IMR-90 (cell line): ENCODE measurements at regions not wholly inside any gene's neighbourhood (a gene's known extent, or its start where the extent isn't known, plus 50 kb on each side); places are given as distances from the start of the nearest gene placed in this dataset.

Experiments
- ATAC-seq: fragments of 200-7000 bp; cut with Tn5 transposase; 2 replicates; pipeline ENCODE4 v1.9.1; 2020; ENCODE audit warnings: low read depth, mild to moderate bottlenecking, moderate library complexity
- BruUV-seq: library from RNA; stranded (reverse); fragments of 400-500 nt; replicated peaks from 2 replicates; lab custom pipeline; 2021; lab: Mats Ljungman, UMichigan
- CTCF ChIA-PET: fragments of 300-600 bp; formaldehyde crosslinking; extraction: SDS; loops from one replicate; lab custom pipeline; 2021; ENCODE audit warnings: antibody characterized with exemption; lab: Yijun Ruan, JAX
- POLR2A ChIA-PET: fragments of 300-600 bp; sonication (Branson Sonifier 250); formaldehyde crosslinking; loops from one replicate; lab custom pipeline; 2022; ENCODE audit warnings: antibody characterized with exemption; ENCODE audit not compliant: unreplicated experiment; lab: Charles Lee
- DNase-seq: peaks from one replicate; pipeline ENCODE4 v3.0.0; 2013
- H2AFZ ChIP-seq: replicated peaks from 2 replicates; pipeline ENCODE3; 2013; ENCODE audit warnings: low read length, mild to moderate bottlenecking; ENCODE audit not compliant: poor library complexity
- H2AK5ac ChIP-seq: 2 replicates; pipeline ENCODE4 v1.6.1; 2013; ENCODE audit warnings: low read depth, low read length, inconsistent platforms
- H2AK9ac ChIP-seq: replicated peaks from 2 replicates; pipeline ENCODE3; 2013; ENCODE audit warnings: mild to moderate bottlenecking, low read depth, low read length, moderate library complexity; ENCODE audit not compliant: poor library complexity
- H2BK120ac ChIP-seq: 2 replicates; pipeline ENCODE4 v1.6.1; 2013; ENCODE audit warnings: low read depth, low read length, inconsistent platforms
- H2BK15ac ChIP-seq: 3 replicates; pipeline ENCODE4 v1.6.1; 2013; ENCODE audit warnings: low read depth, low read length, inconsistent platforms
- H2BK20ac ChIP-seq: 2 replicates; pipeline ENCODE4 v1.6.1; 2013; ENCODE audit warnings: low read depth, mild to moderate bottlenecking, inconsistent platforms, low read length, moderate library complexity
- H2BK5ac ChIP-seq: 2 replicates; pipeline ENCODE4 v1.6.1; 2013; ENCODE audit warnings: mild to moderate bottlenecking, low read depth, low read length, inconsistent platforms; ENCODE audit not compliant: poor library complexity, severe bottlenecking
- H3K14ac ChIP-seq: replicated peaks from 2 replicates; pipeline ENCODE4 v1.6.1; 2013; ENCODE audit warnings: low read depth, low read length, inconsistent platforms
- H3K18ac ChIP-seq: 2 replicates; pipeline ENCODE4 v1.6.1; 2013; ENCODE audit warnings: low read depth, low read length, control low read depth
- H3K23ac ChIP-seq: 2 replicates; pipeline ENCODE4 v1.6.1; 2013; ENCODE audit warnings: low read depth, low read length, inconsistent platforms
- H3K27ac ChIP-seq: 2 replicates; pipeline ENCODE4 v1.5.1; 2013; ENCODE audit warnings: mild to moderate bottlenecking, control low read depth, low read length; ENCODE audit not compliant: insufficient read depth
- H3K27me3 ChIP-seq: 2 replicates; pipeline ENCODE4 v1.6.1; 2013; ENCODE audit warnings: low read length; ENCODE audit not compliant: control insufficient read depth, insufficient read depth
- H3K36me3 ChIP-seq: 2 replicates; pipeline ENCODE4 v1.6.1; 2013; ENCODE audit warnings: low read length, mixed read lengths; ENCODE audit not compliant: control insufficient read depth, insufficient read depth
- H3K4ac ChIP-seq: 2 replicates; pipeline ENCODE4 v1.6.1; 2013; ENCODE audit warnings: low read depth, low read length, inconsistent platforms
- H3K4me1 ChIP-seq: 2 replicates; pipeline ENCODE4 v1.6.1; 2013; ENCODE audit warnings: low read length, mixed read lengths; ENCODE audit not compliant: control insufficient read depth, insufficient read depth
- H3K4me2 ChIP-seq: 2 replicates; pipeline ENCODE4 v1.6.1; 2013; ENCODE audit warnings: low read depth, mild to moderate bottlenecking, control low read depth, low read length, moderate library complexity
- H3K4me3 ChIP-seq: 2 replicates; pipeline ENCODE4 v1.5.1; 2013; ENCODE audit warnings: low read depth, mild to moderate bottlenecking, control low read depth, low read length, moderate library complexity; ENCODE audit not compliant: insufficient read depth
- H3K56ac ChIP-seq: 2 replicates; pipeline ENCODE4 v1.6.1; 2013; ENCODE audit warnings: low read length, inconsistent platforms; ENCODE audit not compliant: insufficient read depth; ENCODE audit errors: extremely low read depth
- H3K79me1 ChIP-seq, 2 experiments: 2 replicates each; pipeline ENCODE4 v1.6.1; 2013; ENCODE audit warnings: low read length in 2 of 2, inconsistent platforms in 1 of 2, low read depth in 1 of 2
- H3K9ac ChIP-seq: 2 replicates; pipeline ENCODE4 v1.6.1; 2013; ENCODE audit warnings: low read depth, low read length, control low read depth
- H3K9me1 ChIP-seq: 2 replicates; pipeline ENCODE4 v1.6.1; 2013; ENCODE audit warnings: low read length, inconsistent platforms; ENCODE audit not compliant: insufficient read depth
- H3K9me3 ChIP-seq: 2 replicates; pipeline ENCODE4 v1.6.1; 2013; ENCODE audit warnings: low read length; ENCODE audit not compliant: control insufficient read depth, insufficient read depth
- H4K20me1 ChIP-seq: 2 replicates; pipeline ENCODE4 v1.6.1; 2013; ENCODE audit warnings: low read length, inconsistent platforms; ENCODE audit not compliant: insufficient read depth
- H4K5ac ChIP-seq: 2 replicates; pipeline ENCODE4 v1.6.1; 2013; ENCODE audit warnings: mild to moderate bottlenecking, low read depth, low read length, control low read depth
- H4K8ac ChIP-seq, 2 experiments: 2 replicates each; pipeline ENCODE4 v1.6.1; 2013; ENCODE audit warnings: low read depth in 2 of 2, low read length in 2 of 2, control low read depth in 1 of 2, inconsistent platforms in 1 of 2
- H4K91ac ChIP-seq: 2 replicates; pipeline ENCODE4 v1.6.1; 2013; ENCODE audit warnings: low read depth, low read length, inconsistent platforms; ENCODE audit not compliant: insufficient read depth
- CEBPB ChIP-seq: IDR thresholded peaks from 2 replicates; pipeline ENCODE4 v1.6.1; 2012; ENCODE audit warnings: low read depth, low read length, improper control_type of control experiment
- CHD1 ChIP-seq: IDR thresholded peaks from 2 replicates; pipeline ENCODE4 v1.6.1; 2012; ENCODE audit warnings: low read depth, low read length, improper control_type of control experiment
- CTCF ChIP-seq: conservative IDR thresholded peaks from 2 replicates; pipeline ENCODE4 v1.5.1; 2012; ENCODE audit warnings: mild to moderate bottlenecking, low read depth, low read length, improper control_type of control experiment
- ELK1 ChIP-seq: fragments of 150-350 bp; IDR thresholded peaks from 2 replicates; pipeline ENCODE4 v1.6.1; 2016; ENCODE audit warnings: low read depth, mild to moderate bottlenecking, low read length, moderate library complexity, borderline replicate concordance
- FOS ChIP-seq: fragments of 150-350 bp; IDR thresholded peaks from 2 replicates; pipeline ENCODE4 v1.6.1; 2016; ENCODE audit warnings: low read depth, low read length
- MAFK ChIP-seq: IDR thresholded peaks from 2 replicates; pipeline ENCODE4 v1.6.1; 2012; ENCODE audit warnings: low read depth, low read length, improper control_type of control experiment
- NFE2L2 ChIP-seq: fragments of 150-350 bp; IDR thresholded peaks from 2 replicates; pipeline ENCODE4 v1.6.1; 2016; ENCODE audit warnings: low read depth, mild to moderate bottlenecking, low read length
- POLR2A ChIP-seq: IDR thresholded peaks from 2 replicates; pipeline ENCODE4 v1.6.1; 2012; ENCODE audit warnings: mild to moderate bottlenecking, low read depth, low read length
- RCOR1 ChIP-seq: IDR thresholded peaks from 2 replicates; pipeline ENCODE4 v1.6.1; 2012; ENCODE audit warnings: mild to moderate bottlenecking, low read length, improper control_type of control experiment; ENCODE audit not compliant: insufficient replicate concordance
- RFX5 ChIP-seq: IDR thresholded peaks from 2 replicates; pipeline ENCODE4 v1.8.0; 2012; ENCODE audit warnings: low read depth, mild to moderate bottlenecking, low read length, moderate library complexity
- SMC3 ChIP-seq: fragments of 150-350 bp; IDR thresholded peaks from 2 replicates; pipeline ENCODE4 v1.6.1; 2016; ENCODE audit warnings: low read depth, mild to moderate bottlenecking, antibody characterized with exemption, low read length, moderate library complexity
- WGBS, 2 experiments: methylation state at CpG; one replicate each; pipeline versions ENCODE4 v1.1.5 to v1.1.7; 2013; ENCODE audit warnings: missing lambda C conversion rate in 2 of 2; ENCODE audit not compliant: insufficient read length in 1 of 2; ENCODE audit errors: extremely low coverage in 2 of 2; 5-methylcytosine and 5-hydroxymethylcytosine counted together
- dilution Hi-C: fragments of 300-500 bp; cut with HindIII; formaldehyde crosslinking; loops from one replicate; pipeline ENCODE4 v1.14.3; 2018; ENCODE audit warnings: low sequenced_read_pairs; ENCODE audit not compliant: unreplicated experiment
- in situ Hi-C: fragments of 300-500 bp; cut with MboI; formaldehyde crosslinking; loops from 3 replicates; pipeline ENCODE4 v1.14.3; 2019; ENCODE audit warnings: low sequenced_read_pairs, inconsistent platforms, mixed read lengths
- intact Hi-C: fragments of 100-400 bp; cut with micrococcal nuclease; formaldehyde crosslinking; loops from 2 replicates; pipeline ENCODE4 v1.10.0; 2022

- no peak for TF ChIP-seq CHD1
- no peak for TF ChIP-seq NFE2L2
These were observed 72.1 kb upstream of the LYZL2 start (continued) for GRCh38 chr10:30701451-30702173.

DNA sequence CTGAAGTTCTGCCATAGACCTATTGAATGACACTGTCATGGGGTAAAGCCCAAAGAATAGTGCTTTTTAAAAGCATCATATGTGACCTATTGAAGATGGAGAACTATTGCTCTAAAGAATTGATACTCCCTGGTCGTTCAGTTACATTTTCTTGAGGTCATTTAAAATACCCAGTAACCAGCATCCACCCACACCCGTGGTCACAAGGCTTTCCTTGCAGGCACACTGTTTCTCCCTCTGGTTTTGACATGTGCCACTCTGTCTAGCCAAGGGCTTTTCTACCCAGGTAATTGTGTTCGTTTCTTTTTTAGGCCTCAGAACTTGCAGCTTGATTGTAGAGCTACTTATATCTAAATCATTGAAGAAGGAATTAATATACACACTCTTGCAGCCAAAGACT, 68.3 kb upstream of the LYZL2 start:
- H3K36me3 ChIP-seq, result no peaks in the 10 kb centered on the region
- no peaks in the 10 kb centered on the region for H3K79me1 ChIP-seq
- dilution Hi-C loops (no loop called here), intact Hi-C loops (no loop called here), in situ Hi-C loops (no loop called here)
- BruUV-seq, result no TSS peak
- H3K23ac ChIP-seq, result no peak overlapping the region
- no peak overlapping the region for H2BK120ac ChIP-seq
- TF ChIP-seq CTCF (no peak), NFE2L2 (no peak), ELK1 (no peak), POLR2A (no peak), MAFK (no peak), SMC3 (no peak), RCOR1 (no peak), CEBPB (no peak), RFX5 (no peak), FOS (no peak)
- H2BK15ac ChIP-seq, result no peak overlapping the region
- no CpG with 5 or more reads among the region's 3 CpGs for WGBS, 2 experiments
- no peak overlapping the region for H3K4me2 ChIP-seq
- ChIA-PET POLR2A (no interaction called here), CTCF (no interaction called here)
- H3K27me3 ChIP-seq, result peaks cover 4% of the 10 kb centered on the region; the same call in 1 of the 2 replicates
- no peak overlapping the region for H3K27ac ChIP-seq
- H2AFZ ChIP-seq, result no peak overlapping the region
- no peaks in the 10 kb centered on the region for H4K20me1 ChIP-seq
- H3K18ac ChIP-seq, result no peak overlapping the region
- no peak overlapping the region for H2AK9ac ChIP-seq
- no peak overlapping the region for H4K8ac ChIP-seq
- H4K91ac ChIP-seq, result no peak overlapping the region
- no peak overlapping the region for H3K9ac ChIP-seq
- peaks cover 3% of the 10 kb centered on the region for H3K9me3 ChIP-seq
- no peak overlapping the region for H3K14ac ChIP-seq
- H2BK20ac ChIP-seq, result no peak overlapping the region
- H3K4me1 ChIP-seq, result peaks cover 8% of the 10 kb centered on the region
- no peak overlapping the region for H2AK5ac ChIP-seq
- no peak overlapping the region for H4K5ac ChIP-seq
- H3K56ac ChIP-seq, result no peak overlapping the region
- no peak overlapping the region for H3K4me3 ChIP-seq
- no peak overlapping the region for H2BK5ac ChIP-seq
- H3K4ac ChIP-seq, result no peak overlapping the region
- ATAC-seq (no peak), DNase-seq (no peak)
- no peaks in the 10 kb centered on the region for H3K9me1 ChIP-seq
